OCI-LY1 (cell line): ENCODE measurements at regions not wholly inside any gene's neighbourhood (a gene's known extent, or its start where the extent isn't known, plus 50 kb on each side); places are given as distances from the start of the nearest gene placed in this dataset.

Experiments used
- H2AFZ ChIP-seq: fragments of 200-600 bp; sonication (generic), shearing (Covaris generic); 2 replicates; pipeline ENCODE4 v1.6.0; 2014; ENCODE audit warnings: antibody characterized with exemption, mild to moderate bottlenecking, low read length
- H3F3A ChIP-seq: fragments of 200-600 bp; sonication (generic), shearing (Covaris generic); 2 replicates; pipeline ENCODE4 v1.6.0; 2014; ENCODE audit warnings: mild to moderate bottlenecking, antibody characterized with exemption, low read length, moderate library complexity; ENCODE audit not compliant: insufficient read depth
- H3K27ac ChIP-seq: fragments of 200-600 bp; sonication (generic); 2 replicates; pipeline ENCODE4 v1.5.1; 2014; ENCODE audit warnings: low read length, mixed run types, mild to moderate bottlenecking, low read depth; ENCODE audit not compliant: poor library complexity, severe bottlenecking
- H3K27me3 ChIP-seq: fragments of 200-600 bp; sonication (generic); 2 replicates; pipeline ENCODE4 v1.6.0; 2014; ENCODE audit warnings: antibody characterized with exemption, mild to moderate bottlenecking, low read length, moderate library complexity; ENCODE audit not compliant: insufficient read depth
- H3K36me3 ChIP-seq: fragments of 200-600 bp; sonication (generic); 2 replicates; pipeline ENCODE4 v1.6.1; 2014; ENCODE audit warnings: mild to moderate bottlenecking, antibody characterized with exemption, low read length, moderate library complexity, mixed read lengths; ENCODE audit not compliant: insufficient read depth
- H3K4me1 ChIP-seq: fragments of 200-600 bp; sonication (generic); 2 replicates; pipeline ENCODE4 v1.5.1; 2014; ENCODE audit warnings: mild to moderate bottlenecking, low read length, moderate library complexity; ENCODE audit not compliant: insufficient read depth, severe bottlenecking
- H3K4me2 ChIP-seq: fragments of 200-600 bp; sonication (generic), shearing (Covaris generic); 2 replicates; pipeline ENCODE4 v1.6.1; 2014; ENCODE audit warnings: low read length
- H3K4me3 ChIP-seq: fragments of 200-600 bp; sonication (generic); 2 replicates; pipeline ENCODE4 v1.5.1; 2014; ENCODE audit warnings: low read length, low read depth, mild to moderate bottlenecking, mixed read lengths; ENCODE audit not compliant: poor library complexity, severe bottlenecking
- H3K79me2 ChIP-seq: fragments of 200-600 bp; shearing (Covaris generic); 2 replicates; pipeline ENCODE4 v1.6.1; 2016; ENCODE audit warnings: mixed run types, low read length, mixed read lengths; ENCODE audit not compliant: insufficient read depth
- H3K9ac ChIP-seq: fragments of 200-600 bp; sonication (generic), shearing (Covaris generic); 2 replicates; pipeline ENCODE4 v1.6.1; 2014; ENCODE audit warnings: mild to moderate bottlenecking, low read length, mixed read lengths
- H3K9me2 ChIP-seq: fragments of 200-600 bp; sonication (generic), shearing (Covaris generic); 2 replicates; pipeline ENCODE4 v1.6.1; 2014; ENCODE audit warnings: low read depth, mild to moderate bottlenecking, low read length, mixed read lengths
- H3K9me3 ChIP-seq: fragments of 200-600 bp; shearing (Covaris generic); 2 replicates; pipeline ENCODE4 v1.6.1; 2014; ENCODE audit warnings: low read length, mixed read lengths
- H4K20me1 ChIP-seq: fragments of 200-600 bp; sonication (generic), shearing (Covaris generic); 2 replicates; pipeline ENCODE4 v1.6.0; 2016; ENCODE audit warnings: mild to moderate bottlenecking, low read length; ENCODE audit not compliant: insufficient read depth
- EZH2 ChIP-seq: fragments of 200-600 bp; sonication (generic), shearing (Covaris generic); IDR thresholded peaks from 2 replicates; pipeline ENCODE4 v1.8.0; 2017; ENCODE audit warnings: borderline replicate concordance, mixed run types, mild to moderate bottlenecking, antibody characterized with exemption, low read length, moderate library complexity, mixed read lengths
- TF ChIP-seq, protein P1 (sequence below): fragments of 200-600 bp; sonication (generic), shearing (Covaris generic); IDR thresholded peaks from 2 replicates; pipeline ENCODE4 v1.5.1; 2017; ENCODE audit warnings: mild to moderate bottlenecking, antibody characterized with exemption, low read length, moderate library complexity, mixed read lengths

DNA sequence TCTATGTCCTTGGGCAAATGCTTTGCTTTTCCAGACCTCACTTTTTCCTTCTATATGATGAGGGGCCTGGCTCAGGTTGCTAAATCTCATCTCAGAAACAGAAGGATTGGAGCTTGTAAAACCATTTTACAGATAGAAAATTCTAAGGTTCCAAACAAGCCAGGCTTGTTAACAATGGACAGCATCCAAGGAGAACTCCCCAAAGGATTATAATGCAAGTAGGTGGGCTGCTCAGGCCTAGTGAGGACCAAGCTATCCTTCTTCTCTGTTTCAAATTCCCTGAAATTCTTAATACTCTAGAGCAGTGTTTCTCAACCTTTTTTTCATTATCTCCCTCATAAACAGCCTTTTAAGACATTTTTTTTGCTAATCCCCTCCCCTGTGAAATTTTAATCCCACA, 269.8 kb downstream of the TMEM38B start:
- Histone ChIP-seq H3K4me3 (no peak overlapping the region), H3K27ac (no peak overlapping the region), H3K4me2 (no peak overlapping the region), H3K9ac (no peak overlapping the region), H3K27me3 (no peaks in the 10 kb centered on the region), H3K9me2 (no peaks in the 10 kb centered on the region), H3K4me1 (no peaks in the 10 kb centered on the region), H3K79me2 (no peaks in the 10 kb centered on the region), H2AFZ (no peak overlapping the region), H3K9me3 (no peaks in the 10 kb centered on the region), H3K36me3 (no peaks in the 10 kb centered on the region), H4K20me1 (no peaks in the 10 kb centered on the region), H3F3A (no peaks in the 10 kb centered on the region)
- TF ChIP-seq EZH2 = no peak
- TF ChIP-seq, protein P1, sequence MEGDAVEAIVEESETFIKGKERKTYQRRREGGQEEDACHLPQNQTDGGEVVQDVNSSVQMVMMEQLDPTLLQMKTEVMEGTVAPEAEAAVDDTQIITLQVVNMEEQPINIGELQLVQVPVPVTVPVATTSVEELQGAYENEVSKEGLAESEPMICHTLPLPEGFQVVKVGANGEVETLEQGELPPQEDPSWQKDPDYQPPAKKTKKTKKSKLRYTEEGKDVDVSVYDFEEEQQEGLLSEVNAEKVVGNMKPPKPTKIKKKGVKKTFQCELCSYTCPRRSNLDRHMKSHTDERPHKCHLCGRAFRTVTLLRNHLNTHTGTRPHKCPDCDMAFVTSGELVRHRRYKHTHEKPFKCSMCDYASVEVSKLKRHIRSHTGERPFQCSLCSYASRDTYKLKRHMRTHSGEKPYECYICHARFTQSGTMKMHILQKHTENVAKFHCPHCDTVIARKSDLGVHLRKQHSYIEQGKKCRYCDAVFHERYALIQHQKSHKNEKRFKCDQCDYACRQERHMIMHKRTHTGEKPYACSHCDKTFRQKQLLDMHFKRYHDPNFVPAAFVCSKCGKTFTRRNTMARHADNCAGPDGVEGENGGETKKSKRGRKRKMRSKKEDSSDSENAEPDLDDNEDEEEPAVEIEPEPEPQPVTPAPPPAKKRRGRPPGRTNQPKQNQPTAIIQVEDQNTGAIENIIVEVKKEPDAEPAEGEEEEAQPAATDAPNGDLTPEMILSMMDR = no peak

DNA sequence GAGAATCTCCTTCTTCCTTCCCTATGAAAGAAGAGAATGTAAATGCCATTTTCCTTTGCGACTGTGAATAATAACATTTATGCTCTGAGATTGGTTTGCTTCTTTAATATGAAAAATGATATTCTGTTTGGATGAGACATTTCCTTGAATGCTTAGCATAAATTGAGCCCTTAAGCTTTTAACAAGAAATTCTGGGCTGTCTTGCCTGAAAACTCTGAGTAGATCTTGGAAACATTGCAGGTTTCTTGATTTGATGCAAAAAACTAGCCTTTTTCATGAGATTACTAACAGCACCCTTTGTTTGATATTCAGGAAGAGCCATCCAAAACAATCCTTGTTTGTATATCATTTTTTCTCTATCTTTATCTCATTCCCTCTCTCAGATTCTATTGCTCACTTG, 272.5 kb downstream of the TMEM38B start:
- no peak overlapping the region for H3K4me2 ChIP-seq
- no peaks in the 10 kb centered on the region for H3K27me3 ChIP-seq
- H3K36me3 ChIP-seq = no peaks in the 10 kb centered on the region
- H3K27ac ChIP-seq = no peak overlapping the region
- H3K9me3 ChIP-seq = no peaks in the 10 kb centered on the region
- no peaks in the 10 kb centered on the region for H3K9me2 ChIP-seq
- no peaks in the 10 kb centered on the region for H3K79me2 ChIP-seq
- no peaks in the 10 kb centered on the region for H4K20me1 ChIP-seq
- TF ChIP-seq, protein P1 = no peak
- TF ChIP-seq EZH2 = no peak
- no peaks in the 10 kb centered on the region for H3K4me1 ChIP-seq
- no peak overlapping the region for H3K4me3 ChIP-seq
- no peak overlapping the region for H2AFZ ChIP-seq
- no peak overlapping the region for H3K9ac ChIP-seq
- no peaks in the 10 kb centered on the region for H3F3A ChIP-seq

DNA sequence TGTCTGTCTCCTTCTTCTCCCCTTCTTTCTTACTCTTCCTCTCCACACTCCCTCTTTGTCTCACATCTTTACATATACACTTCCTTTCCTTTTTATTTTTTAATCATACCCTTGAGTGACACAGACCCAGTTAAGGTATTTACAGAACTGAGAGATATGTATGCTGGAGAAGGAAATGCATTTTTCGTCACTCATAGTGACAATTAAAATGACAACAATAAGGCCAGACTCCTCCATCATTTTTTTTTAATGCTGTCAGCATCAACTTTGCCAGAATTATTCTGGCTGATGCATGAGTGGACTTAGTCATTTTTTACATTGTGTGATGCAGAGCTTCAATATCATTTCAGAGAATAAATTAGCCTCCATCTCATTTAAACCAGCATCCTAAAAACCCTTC, 272.9 kb downstream of the TMEM38B start:
- H3K9ac ChIP-seq = no peak overlapping the region
- no peak overlapping the region for H2AFZ ChIP-seq
- H3K4me1 ChIP-seq = no peaks in the 10 kb centered on the region
- no peaks in the 10 kb centered on the region for H3K36me3 ChIP-seq
- H3K27me3 ChIP-seq = no peaks in the 10 kb centered on the region
- no peaks in the 10 kb centered on the region for H3K9me3 ChIP-seq
- no peak overlapping the region for H3K4me3 ChIP-seq
- H4K20me1 ChIP-seq = no peaks in the 10 kb centered on the region
- no peak overlapping the region for H3K4me2 ChIP-seq
- H3K9me2 ChIP-seq = no peaks in the 10 kb centered on the region
- no peak for TF ChIP-seq EZH2
- TF ChIP-seq, protein P1 = no peak
- H3F3A ChIP-seq = no peaks in the 10 kb centered on the region
- no peaks in the 10 kb centered on the region for H3K79me2 ChIP-seq
- no peak overlapping the region for H3K27ac ChIP-seq
